DND-41 (cell line): ENCODE measurements at regions not wholly inside any gene's neighbourhood (a gene's known extent, or its start where the extent isn't known, plus 50 kb on each side); places are given as distances from the start of the nearest gene placed in this dataset.

Source experiments
- ATAC-seq: fragments of 200-7000 bp; cut with Tn5 transposase; 3 replicates; pipeline ENCODE4 v1.9.1; 2021; ENCODE audit warnings: low read depth; ENCODE audit not compliant: insufficient read depth
- DNase-seq: peaks from one replicate; pipeline ENCODE4 v3.0.0-alpha.2; 2020
- H2AFZ ChIP-seq: 2 replicates; pipeline ENCODE4 v1.6.0; 2012; ENCODE audit warnings: low read depth, low read length
- H3K27ac ChIP-seq: 2 replicates; pipeline ENCODE4 v1.5.1; 2012; ENCODE audit warnings: low read length, inconsistent platforms
- H3K27me3 ChIP-seq: fragments of 200-600 bp; sonication (generic); 2 replicates; pipeline ENCODE4 v1.6.0; 2012; ENCODE audit warnings: low read length, mild to moderate bottlenecking, inconsistent platforms; ENCODE audit not compliant: insufficient read depth, poor library complexity
- H3K36me3 ChIP-seq: 2 replicates; pipeline ENCODE4 v1.5.1; 2012; ENCODE audit warnings: low read length, inconsistent platforms; ENCODE audit not compliant: insufficient read depth
- H3K4me1 ChIP-seq: 2 replicates; pipeline ENCODE4 v1.5.1; 2012; ENCODE audit warnings: mild to moderate bottlenecking, low read length; ENCODE audit not compliant: insufficient read depth
- H3K4me2 ChIP-seq: 2 replicates; pipeline ENCODE4 v1.6.0; 2012; ENCODE audit warnings: mild to moderate bottlenecking, moderate library complexity, low read length, inconsistent platforms; ENCODE audit not compliant: insufficient read depth
- H3K4me3 ChIP-seq, 2 experiments: fragments of 200-600 bp in 1 of 2; shearing (Covaris generic) in 1 of 2; 2 replicates each; pipeline ENCODE4 v1.5.1; 2012 to 2016; ENCODE audit warnings: inconsistent platforms in 2 of 2, low read length in 2 of 2, mild to moderate bottlenecking in 2 of 2, low read depth in 1 of 2, moderate library complexity in 1 of 2
- H3K79me2 ChIP-seq: 2 replicates; pipeline ENCODE4 v1.6.0; 2012; ENCODE audit warnings: low read length, inconsistent platforms; ENCODE audit not compliant: insufficient read depth
- H3K9ac ChIP-seq: 2 replicates; pipeline ENCODE4 v1.6.0; 2012; ENCODE audit warnings: low read depth, mild to moderate bottlenecking, inconsistent platforms, low read length, moderate library complexity
- H3K9me3 ChIP-seq: 2 replicates; pipeline ENCODE4 v1.5.1; 2012; ENCODE audit warnings: low read length, moderate library complexity, mild to moderate bottlenecking, inconsistent platforms; ENCODE audit not compliant: insufficient read depth, severe bottlenecking
- H4K20me1 ChIP-seq: 2 replicates; pipeline ENCODE4 v1.6.0; 2012; ENCODE audit warnings: low read length; ENCODE audit not compliant: insufficient read depth
- EZH2 ChIP-seq: IDR thresholded peaks from 3 replicates; pipeline ENCODE4 v1.6.1; 2012; ENCODE audit warnings: borderline replicate concordance, low read depth, mild to moderate bottlenecking, moderate library complexity, low read length, inconsistent platforms; ENCODE audit not compliant: severe bottlenecking
- TF ChIP-seq, protein P1 (sequence below): IDR thresholded peaks from 2 replicates; pipeline ENCODE4 v1.5.1; 2012; ENCODE audit warnings: borderline replicate concordance, low read length, moderate library complexity, mild to moderate bottlenecking; ENCODE audit not compliant: poor library complexity, severe bottlenecking; ENCODE audit errors: extremely low read depth

DNA sequence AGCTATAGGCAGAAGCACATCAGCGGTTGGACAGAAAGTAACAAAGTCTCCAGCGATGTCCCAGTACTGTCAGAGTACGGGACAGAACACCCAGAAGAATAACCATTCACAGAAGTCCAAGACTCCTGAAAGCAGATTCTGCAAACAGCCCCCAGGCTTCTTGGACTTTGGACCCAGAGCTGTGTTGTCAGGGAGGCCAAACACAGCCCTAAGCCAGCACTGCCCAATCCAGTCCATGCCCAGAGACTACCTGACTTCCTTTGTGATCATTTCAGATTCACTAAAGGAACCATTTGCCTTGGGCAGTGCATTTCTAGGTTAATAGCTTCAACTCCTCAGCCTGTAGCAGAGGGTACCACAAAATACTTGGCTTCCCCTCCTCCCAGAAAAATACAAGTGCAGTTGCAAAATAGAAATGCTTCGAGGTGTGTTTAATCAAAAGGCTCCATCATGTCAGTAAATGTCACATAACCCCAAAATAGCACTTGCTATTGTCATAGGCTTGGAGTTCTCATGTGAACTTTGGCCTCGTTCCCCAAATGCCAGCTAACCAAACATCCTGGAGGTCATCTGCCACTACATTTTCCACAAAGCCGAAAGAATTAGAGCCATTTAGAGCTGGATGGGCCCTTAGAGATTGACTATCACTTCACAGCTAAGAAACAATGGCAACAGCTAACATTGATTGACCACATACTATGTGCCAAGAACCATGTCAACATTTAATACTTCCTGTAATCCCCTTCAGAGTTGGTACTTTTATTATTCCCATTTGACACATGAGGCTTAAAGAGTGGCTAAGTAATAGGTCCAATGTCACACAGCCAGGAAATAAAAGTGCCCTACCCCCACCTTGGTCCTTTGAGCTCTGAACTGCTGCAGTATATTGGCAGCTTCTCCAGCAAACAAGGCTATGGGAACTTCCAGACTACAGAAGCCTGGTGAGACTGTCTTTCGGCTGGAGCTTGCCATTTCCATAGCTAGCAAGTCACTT, 329.9 kb downstream of the FOXO1 start:
- no peak overlapping the region for H3K27ac ChIP-seq
- no peak overlapping the region for H3K4me3 ChIP-seq
- H3K9me3 ChIP-seq: no peaks in the 10 kb centered on the region
- ATAC-seq (no peak), DNase-seq (no peak)
- no peaks in the 10 kb centered on the region for H3K4me1 ChIP-seq
- H3K9ac ChIP-seq: no peak overlapping the region
- H3K4me2 ChIP-seq: no peak overlapping the region
- H4K20me1 ChIP-seq: no peaks in the 10 kb centered on the region
- H3K79me2 ChIP-seq: no peaks in the 10 kb centered on the region
- peaks cover 3% of the 10 kb centered on the region for H3K27me3 ChIP-seq
- H3K36me3 ChIP-seq: no peaks in the 10 kb centered on the region
- no peak overlapping the region for H2AFZ ChIP-seq
- TF ChIP-seq, protein P1, sequence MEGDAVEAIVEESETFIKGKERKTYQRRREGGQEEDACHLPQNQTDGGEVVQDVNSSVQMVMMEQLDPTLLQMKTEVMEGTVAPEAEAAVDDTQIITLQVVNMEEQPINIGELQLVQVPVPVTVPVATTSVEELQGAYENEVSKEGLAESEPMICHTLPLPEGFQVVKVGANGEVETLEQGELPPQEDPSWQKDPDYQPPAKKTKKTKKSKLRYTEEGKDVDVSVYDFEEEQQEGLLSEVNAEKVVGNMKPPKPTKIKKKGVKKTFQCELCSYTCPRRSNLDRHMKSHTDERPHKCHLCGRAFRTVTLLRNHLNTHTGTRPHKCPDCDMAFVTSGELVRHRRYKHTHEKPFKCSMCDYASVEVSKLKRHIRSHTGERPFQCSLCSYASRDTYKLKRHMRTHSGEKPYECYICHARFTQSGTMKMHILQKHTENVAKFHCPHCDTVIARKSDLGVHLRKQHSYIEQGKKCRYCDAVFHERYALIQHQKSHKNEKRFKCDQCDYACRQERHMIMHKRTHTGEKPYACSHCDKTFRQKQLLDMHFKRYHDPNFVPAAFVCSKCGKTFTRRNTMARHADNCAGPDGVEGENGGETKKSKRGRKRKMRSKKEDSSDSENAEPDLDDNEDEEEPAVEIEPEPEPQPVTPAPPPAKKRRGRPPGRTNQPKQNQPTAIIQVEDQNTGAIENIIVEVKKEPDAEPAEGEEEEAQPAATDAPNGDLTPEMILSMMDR: no peak
- TF ChIP-seq EZH2: no peak

DNA sequence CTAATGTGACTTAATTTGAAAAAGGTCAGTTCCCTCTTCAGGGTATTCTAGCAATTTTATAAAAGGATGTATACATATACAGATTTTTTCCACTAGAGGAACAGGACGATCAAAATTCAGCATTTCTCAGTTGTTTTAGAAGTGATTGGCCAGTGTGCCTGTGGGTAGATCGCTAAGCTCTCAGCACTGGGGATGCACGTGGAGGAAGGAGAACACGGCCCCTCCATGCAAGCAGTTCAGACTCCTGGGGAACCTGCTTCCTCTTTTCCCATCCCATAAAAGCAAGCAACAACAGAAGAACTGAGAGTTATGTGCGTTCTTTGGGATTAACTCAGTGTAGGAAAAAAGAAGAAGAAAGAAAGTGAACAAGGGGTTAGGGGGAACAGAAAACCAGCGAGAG, 328.8 kb downstream of the FOXO1 start:
- Histone ChIP-seq H3K4me3 (no peak overlapping the region), H3K27ac (no peak overlapping the region), H3K9me3 (no peaks in the 10 kb centered on the region), H3K4me2 (no peak overlapping the region), H3K79me2 (no peaks in the 10 kb centered on the region), H2AFZ (no peak overlapping the region), H3K9ac (no peak overlapping the region), H3K4me1 (no peaks in the 10 kb centered on the region), H3K36me3 (no peaks in the 10 kb centered on the region), H3K27me3 (peaks cover 3% of the 10 kb centered on the region), H4K20me1 (no peaks in the 10 kb centered on the region)
- DNase-seq (no peak), ATAC-seq (no peak)
- no peak for TF ChIP-seq EZH2
- TF ChIP-seq, protein P1: no peak

DNA sequence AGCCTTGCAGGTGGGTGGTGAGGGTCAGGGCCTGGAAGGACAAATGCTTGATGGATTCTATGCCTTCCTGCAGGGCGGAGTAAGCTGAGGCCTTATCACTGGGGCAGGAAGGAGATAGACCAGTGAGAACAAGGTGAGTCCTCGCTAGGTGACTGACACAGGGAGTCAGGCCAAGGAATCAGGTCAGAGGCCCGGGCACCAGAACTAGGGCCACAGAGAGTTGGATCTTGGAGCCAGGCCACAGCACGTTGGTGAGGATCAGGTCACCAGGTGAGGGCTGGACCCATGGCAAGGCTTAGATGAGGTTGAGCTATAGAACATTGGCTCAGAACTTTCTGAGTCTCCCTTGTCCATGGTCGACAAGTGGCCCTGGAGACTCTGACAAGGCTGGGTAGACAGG, 328.2 kb downstream of the FOXO1 start:
- no peak for ATAC-seq
- H3K4me3 ChIP-seq: no peak overlapping the region
- TF ChIP-seq, protein P1: no peak
- no peak for TF ChIP-seq EZH2
- no peak overlapping the region for H3K4me2 ChIP-seq
- H3K4me1 ChIP-seq: no peaks in the 10 kb centered on the region
- no peak overlapping the region for H3K27ac ChIP-seq
- H3K9me3 ChIP-seq: no peaks in the 10 kb centered on the region
- H3K36me3 ChIP-seq: no peaks in the 10 kb centered on the region
- DNase-seq: no peak
- H3K27me3 ChIP-seq: peaks cover 3% of the 10 kb centered on the region
- H4K20me1 ChIP-seq: no peaks in the 10 kb centered on the region
- no peaks in the 10 kb centered on the region for H3K79me2 ChIP-seq
- H3K9ac ChIP-seq: no peak overlapping the region
- H2AFZ ChIP-seq: no peak overlapping the region
